ENCODE measurements at regions not wholly inside any gene's neighbourhood (a gene's known extent, or its start where the extent isn't known, plus 50 kb on each side); places are given as distances from the start of the nearest gene placed in this dataset.

GRCh38 chr13:71382285-71382684 is 484.7 kb downstream of the DACH1 start:
- no peak for DNase-seq (ENCODE audit: low read depth)
- Histone ChIP-seq H3K79me2 (ENCODE audit: insufficient read depth, low read length) (no peaks in the 10 kb centered on the region), H3K36me3 (ENCODE audit: insufficient read depth, low read length) (no peaks in the 10 kb centered on the region), H3K4me2 (ENCODE audit: low read length) (no peak overlapping the region), H3K27me3 (ENCODE audit: insufficient read depth, low read length) (no peaks in the 10 kb centered on the region), H3K9ac (ENCODE audit: low read length) (no peak overlapping the region), H3K27ac (ENCODE audit: low read depth, low read length) (no peak overlapping the region), H2AFZ (ENCODE audit: low read depth, low read length) (no peak overlapping the region), H4K20me1 (ENCODE audit: insufficient read depth, low read length) (no peaks in the 10 kb centered on the region), H3K9me3 (ENCODE audit: insufficient read depth, low read depth, low read length) (no peaks in the 10 kb centered on the region), H3K4me3 (ENCODE audit: insufficient read depth, low read depth, low read length) (no peak overlapping the region), H3K4me1 (ENCODE audit: insufficient read depth, low read length) (no peaks in the 10 kb centered on the region)
- Mint-ChIP-seq H3K9me3 (ENCODE audit: unreplicated experiment) (peaks cover 2% of the 10 kb centered on the region), H3K27ac (ENCODE audit: unreplicated experiment) (no peak overlapping the region), H3K36me3 (ENCODE audit: low read depth, unreplicated experiment) (no peaks in the 10 kb centered on the region), H3K4me3 (ENCODE audit: unreplicated experiment) (no peak overlapping the region), H3K27me3 (ENCODE audit: low read depth, unreplicated experiment) (no peaks in the 10 kb centered on the region), H3K4me1 (ENCODE audit: low read depth, unreplicated experiment) (peaks cover 2% of the 10 kb centered on the region)
- TF ChIP-seq CTCF (IDR thresholded peaks at IDR 0.05; ENCODE audit: insufficient read depth, low read depth, low read length) (no peak), EZH2 (IDR thresholded peaks at IDR 0.05; ENCODE audit: insufficient read depth, low read length) (no peak)
- FAIRE-seq = no peak

GRCh38 chr13:71380191-71380590 is 486.8 kb downstream of the DACH1 start:
- Histone ChIP-seq H3K36me3 (ENCODE audit: insufficient read depth, low read length) (no peaks in the 10 kb centered on the region), H2AFZ (ENCODE audit: low read depth, low read length) (no peak overlapping the region), H3K79me2 (ENCODE audit: insufficient read depth, low read length) (no peaks in the 10 kb centered on the region), H3K27me3 (ENCODE audit: insufficient read depth, low read length) (no peaks in the 10 kb centered on the region), H4K20me1 (ENCODE audit: insufficient read depth, low read length) (no peaks in the 10 kb centered on the region), H3K9ac (ENCODE audit: low read length) (no peak overlapping the region), H3K4me1 (ENCODE audit: insufficient read depth, low read length) (no peaks in the 10 kb centered on the region), H3K4me3 (ENCODE audit: insufficient read depth, low read depth, low read length) (no peak overlapping the region), H3K27ac (ENCODE audit: low read depth, low read length) (no peak overlapping the region), H3K4me2 (ENCODE audit: low read length) (no peak overlapping the region), H3K9me3 (ENCODE audit: insufficient read depth, low read depth, low read length) (no peaks in the 10 kb centered on the region)
- no peaks in the 10 kb centered on the region for H3K27me3 Mint-ChIP-seq (ENCODE audit: low read depth, unreplicated experiment)
- H3K27ac Mint-ChIP-seq (ENCODE audit: unreplicated experiment) = no peak overlapping the region
- no peak for FAIRE-seq
- no peak for DNase-seq (ENCODE audit: low read depth)
- TF ChIP-seq EZH2 (IDR thresholded peaks at IDR 0.05; ENCODE audit: insufficient read depth, low read length) (no peak), CTCF (IDR thresholded peaks at IDR 0.05; ENCODE audit: insufficient read depth, low read depth, low read length) (no peak)
- H3K4me3 Mint-ChIP-seq (ENCODE audit: unreplicated experiment) = no peak overlapping the region
- H3K4me1 Mint-ChIP-seq (ENCODE audit: low read depth, unreplicated experiment) = peaks cover 2% of the 10 kb centered on the region
- H3K36me3 Mint-ChIP-seq (ENCODE audit: low read depth, unreplicated experiment) = no peaks in the 10 kb centered on the region
- H3K9me3 Mint-ChIP-seq (ENCODE audit: unreplicated experiment) = no peaks in the 10 kb centered on the region

- H3K36me3 ChIP-seq (ENCODE audit: insufficient read depth, low read length) = no peaks in the 10 kb centered on the region
- DNase-seq (ENCODE audit: low read depth) = peak; percentile 26
- no peaks in the 10 kb centered on the region for H3K79me2 ChIP-seq (ENCODE audit: insufficient read depth, low read length)
- TF ChIP-seq EZH2 (IDR thresholded peaks at IDR 0.05; ENCODE audit: insufficient read depth, low read length) (no peak), CTCF (IDR thresholded peaks at IDR 0.05; ENCODE audit: insufficient read depth, low read depth, low read length) (no peak)
- peak overlapping the region; percentile 34 for H3K4me3 ChIP-seq (ENCODE audit: insufficient read depth, low read depth, low read length)
- H2AFZ ChIP-seq (ENCODE audit: low read depth, low read length) = peak overlapping the region; percentile 53
- H3K4me1 Mint-ChIP-seq (ENCODE audit: low read depth, unreplicated experiment) = peaks cover 7% of the 10 kb centered on the region
- no peaks in the 10 kb centered on the region for H3K9me3 ChIP-seq (ENCODE audit: insufficient read depth, low read depth, low read length)
- peak overlapping the region; percentile 75 for H3K4me2 ChIP-seq (ENCODE audit: low read length)
- no peaks in the 10 kb centered on the region for H3K4me1 ChIP-seq (ENCODE audit: insufficient read depth, low read length)
- no peak for FAIRE-seq
- peak overlapping the region; percentile 14 for H3K27ac ChIP-seq (ENCODE audit: low read depth, low read length)
- no peaks in the 10 kb centered on the region for H3K36me3 Mint-ChIP-seq (ENCODE audit: low read depth, unreplicated experiment)
- H3K27me3 Mint-ChIP-seq (ENCODE audit: low read depth, unreplicated experiment) = no peaks in the 10 kb centered on the region
- H4K20me1 ChIP-seq (ENCODE audit: insufficient read depth, low read length) = no peaks in the 10 kb centered on the region
- H3K9ac ChIP-seq (ENCODE audit: low read length) = peak overlapping the region; percentile 44
- H3K27ac Mint-ChIP-seq (ENCODE audit: unreplicated experiment) = no peak overlapping the region
- H3K27me3 ChIP-seq (ENCODE audit: insufficient read depth, low read length) = no peaks in the 10 kb centered on the region
- H3K9me3 Mint-ChIP-seq (ENCODE audit: unreplicated experiment) = no peaks in the 10 kb centered on the region
- no peak overlapping the region for H3K4me3 Mint-ChIP-seq (ENCODE audit: unreplicated experiment)
Observed at GRCh38 chr13:71378961-71379905, 487.8 kb downstream of the DACH1 start.

Data from astrocyte (in vitro differentiated cells and primary cell).